ENCODE measurements at regions not wholly inside any gene's neighbourhood (a gene's known extent, or its start where the extent isn't known, plus 50 kb on each side); places are given as distances from the start of the nearest gene placed in this dataset.
"Not testable (repeated sequence)": the region's sequence is repeated elsewhere in the genome, so short reads cannot be mapped to it uniquely, and the experiment has no call there.

- FAIRE-seq: no peak
Measured at GRCh38 chr1:67530071-67530470, 99.9 kb upstream of the SERBP1 start.

GRCh38 chr1:67532452-67533216, 102.4 kb upstream of the SERBP1 start:
- FAIRE-seq: peak; percentile 62

GRCh38 chr1:67534627-67535065, 104.4 kb upstream of the SERBP1 start:
- FAIRE-seq: no peak

GRCh38 chr1:67535474-67535873, 105.3 kb upstream of the SERBP1 start:
- FAIRE-seq: no peak

GRCh38 chr1:67536957-67537666, 106.9 kb upstream of the SERBP1 start:
- FAIRE-seq: no peak

- no peak for FAIRE-seq
Measured at GRCh38 chr1:67537667-67538018, 107.4 kb upstream of the SERBP1 start.

- no peak for FAIRE-seq
Measured at GRCh38 chr1:67540025-67540732, 110.0 kb upstream of the SERBP1 start.

GRCh38 chr1:67540733-67541125, 110.5 kb upstream of the SERBP1 start:
- no peak for FAIRE-seq

- FAIRE-seq: no peak
Measured at GRCh38 chr1:67542747-67543146, 112.5 kb upstream of the SERBP1 start.

GRCh38 chr1:67544921-67545320, 114.7 kb upstream of the SERBP1 start:
- no peak for FAIRE-seq

- FAIRE-seq: no peak
Measured at GRCh38 chr1:67545364-67545763, 115.2 kb upstream of the SERBP1 start.

GRCh38 chr1:67551375-67551774, 121.2 kb upstream of the SERBP1 start:
- no peak for FAIRE-seq

- FAIRE-seq: no peak
Measured at GRCh38 chr1:67552336-67552759, 122.1 kb upstream of the SERBP1 start.

GRCh38 chr1:67554204-67554603, 124.0 kb upstream of the SERBP1 start:
- not testable (repeated sequence) for FAIRE-seq

- no peak for FAIRE-seq
Measured at GRCh38 chr1:67555461-67556296, 125.5 kb upstream of the SERBP1 start.

GRCh38 chr1:67556297-67556900, 126.2 kb upstream of the SERBP1 start:
- FAIRE-seq: no peak

- FAIRE-seq: no peak
Measured at GRCh38 chr1:67557696-67558448, 127.1 kb upstream of the GADD45A start.

- no peak for FAIRE-seq
Measured at GRCh38 chr1:67558449-67559193, 126.4 kb upstream of the GADD45A start.

GRCh38 chr1:67559222-67559700, 125.7 kb upstream of the GADD45A start:
- no peak for FAIRE-seq

- no peak for FAIRE-seq
Measured at GRCh38 chr1:67560580-67561255, 124.3 kb upstream of the GADD45A start.

Data from TTC549 (cell line).